GM12864 (cell line): ENCODE measurements at regions not wholly inside any gene's neighbourhood (a gene's known extent, or its start where the extent isn't known, plus 50 kb on each side); places are given as distances from the start of the nearest gene placed in this dataset.

ENCODE experiments used
- DNase-seq: peaks from one replicate; pipeline ENCODE4 v3.0.0-alpha.2; 2011; ENCODE audit warnings: low read depth
- H3K4me3 ChIP-seq: 2 replicates; pipeline ENCODE4 v1.5.1; 2011; ENCODE audit warnings: mild to moderate bottlenecking, low read depth, low read length, control low read depth
- TF ChIP-seq, protein P1 (sequence below): IDR thresholded peaks from 2 replicates; pipeline ENCODE4 v1.5.1; 2011; ENCODE audit warnings: low read depth, mild to moderate bottlenecking, moderate library complexity, low read length, control low read depth, inconsistent platforms; ENCODE audit errors: missing control alignments

DNA sequence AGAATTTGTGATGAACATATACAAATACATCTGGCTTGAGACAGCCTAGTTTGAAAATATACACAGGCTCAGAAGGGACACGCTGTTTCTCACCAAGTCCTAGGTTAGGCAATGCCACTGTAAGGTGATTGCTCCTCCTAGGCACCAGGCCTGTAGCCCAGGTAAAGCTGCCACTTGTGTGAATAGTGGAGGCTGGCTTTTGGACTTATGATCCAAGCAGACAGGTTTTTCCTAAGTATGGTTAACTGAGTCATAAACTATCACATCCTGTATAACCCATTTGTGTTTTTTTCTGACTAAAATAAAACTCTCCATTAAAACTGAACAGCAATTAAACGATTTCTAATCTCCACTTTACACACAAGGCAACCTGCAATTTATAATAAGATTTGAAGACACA is 81.0 kb downstream of the SEMA4F start:
- TF ChIP-seq, protein P1, sequence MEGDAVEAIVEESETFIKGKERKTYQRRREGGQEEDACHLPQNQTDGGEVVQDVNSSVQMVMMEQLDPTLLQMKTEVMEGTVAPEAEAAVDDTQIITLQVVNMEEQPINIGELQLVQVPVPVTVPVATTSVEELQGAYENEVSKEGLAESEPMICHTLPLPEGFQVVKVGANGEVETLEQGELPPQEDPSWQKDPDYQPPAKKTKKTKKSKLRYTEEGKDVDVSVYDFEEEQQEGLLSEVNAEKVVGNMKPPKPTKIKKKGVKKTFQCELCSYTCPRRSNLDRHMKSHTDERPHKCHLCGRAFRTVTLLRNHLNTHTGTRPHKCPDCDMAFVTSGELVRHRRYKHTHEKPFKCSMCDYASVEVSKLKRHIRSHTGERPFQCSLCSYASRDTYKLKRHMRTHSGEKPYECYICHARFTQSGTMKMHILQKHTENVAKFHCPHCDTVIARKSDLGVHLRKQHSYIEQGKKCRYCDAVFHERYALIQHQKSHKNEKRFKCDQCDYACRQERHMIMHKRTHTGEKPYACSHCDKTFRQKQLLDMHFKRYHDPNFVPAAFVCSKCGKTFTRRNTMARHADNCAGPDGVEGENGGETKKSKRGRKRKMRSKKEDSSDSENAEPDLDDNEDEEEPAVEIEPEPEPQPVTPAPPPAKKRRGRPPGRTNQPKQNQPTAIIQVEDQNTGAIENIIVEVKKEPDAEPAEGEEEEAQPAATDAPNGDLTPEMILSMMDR, result no peak
- no peak overlapping the region for H3K4me3 ChIP-seq
- DNase-seq, result no peak

DNA sequence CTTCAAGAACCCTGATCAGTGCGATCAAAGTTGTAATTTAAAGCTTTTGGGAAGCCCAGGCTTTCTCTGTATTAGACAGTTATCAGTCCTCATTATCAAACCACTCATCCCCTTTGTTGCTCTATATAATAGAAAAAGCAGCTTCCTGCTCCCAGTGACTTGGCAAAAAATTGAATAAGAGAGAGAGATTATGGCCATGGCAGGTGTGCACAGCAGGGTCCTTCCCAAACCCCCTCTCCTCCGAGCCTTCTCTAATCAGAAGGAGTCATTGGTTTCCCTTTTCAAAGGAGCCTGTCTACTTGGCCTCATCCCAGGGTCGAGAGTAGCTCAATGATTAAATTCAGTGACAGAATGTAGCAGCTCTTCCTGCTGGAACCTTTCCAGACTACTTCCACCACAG is 81.5 kb downstream of the SEMA4F start:
- no peak overlapping the region for H3K4me3 ChIP-seq
- TF ChIP-seq, protein P1, result no peak
- DNase-seq, result no peak

DNA sequence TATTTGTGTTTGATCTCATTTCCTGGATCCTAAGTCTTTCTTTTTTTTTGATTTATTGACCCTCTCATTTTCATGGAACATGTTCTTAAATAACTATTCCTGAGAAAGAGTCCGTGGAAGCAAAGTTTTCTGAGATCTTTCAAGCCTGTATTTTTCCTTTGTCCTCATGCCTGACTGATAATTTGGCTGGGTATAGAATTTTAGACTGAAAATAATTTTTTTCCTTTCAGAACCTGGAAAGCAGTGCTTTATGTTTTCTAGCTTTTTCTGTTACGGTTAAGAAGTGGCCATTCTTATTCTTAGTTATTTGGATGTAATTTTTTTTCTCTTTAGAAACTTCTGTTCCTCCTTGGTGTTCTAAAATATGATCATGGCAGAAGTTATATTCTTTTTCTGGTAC is 82.5 kb downstream of the SEMA4F start:
- TF ChIP-seq, protein P1, result no peak
- no peak for DNase-seq
- no peak overlapping the region for H3K4me3 ChIP-seq

DNA sequence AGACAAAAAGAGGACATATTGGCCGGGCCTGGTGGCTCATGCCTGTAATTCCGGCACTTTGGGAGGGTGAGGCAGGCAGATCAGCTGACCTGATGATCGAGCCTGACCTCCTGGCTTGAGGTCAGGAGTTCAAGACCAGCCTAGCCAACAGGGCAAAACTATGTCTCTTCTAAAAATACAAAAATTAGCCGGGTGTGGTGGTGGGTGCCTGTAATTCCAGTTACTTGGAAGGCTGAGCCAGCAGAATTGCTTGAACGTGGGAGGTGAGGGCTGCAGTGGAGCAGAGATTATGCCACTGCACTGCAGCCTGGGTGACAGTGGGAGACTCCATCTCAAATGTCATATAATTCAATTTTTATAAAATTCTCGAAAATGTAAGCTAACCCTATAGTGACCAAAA is 84.5 kb downstream of the SEMA4F start:
- no peak for DNase-seq
- H3K4me3 ChIP-seq, result no peak overlapping the region
- TF ChIP-seq, protein P1, result no peak

DNA sequence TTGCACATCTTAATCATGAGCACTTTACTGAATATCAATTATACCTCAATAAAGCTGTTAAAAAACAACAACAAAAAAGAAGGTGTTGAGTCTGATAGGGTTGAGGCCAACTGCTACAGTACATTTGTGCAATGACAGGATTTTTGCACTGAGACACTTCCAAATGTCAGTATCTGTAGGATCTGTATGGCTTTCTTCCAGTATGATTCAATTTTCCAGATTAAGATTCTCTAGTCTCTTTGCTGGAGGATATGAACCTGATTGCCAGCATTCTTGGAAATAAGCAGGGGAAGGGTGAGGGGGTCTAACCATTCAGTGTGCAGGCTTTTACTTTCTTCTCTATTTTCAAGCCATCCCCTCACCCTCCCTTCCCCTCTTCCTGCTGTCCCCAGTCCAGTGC is 85.1 kb downstream of the SEMA4F start:
- no peak for DNase-seq
- TF ChIP-seq, protein P1, result no peak
- H3K4me3 ChIP-seq, result no peak overlapping the region

DNA sequence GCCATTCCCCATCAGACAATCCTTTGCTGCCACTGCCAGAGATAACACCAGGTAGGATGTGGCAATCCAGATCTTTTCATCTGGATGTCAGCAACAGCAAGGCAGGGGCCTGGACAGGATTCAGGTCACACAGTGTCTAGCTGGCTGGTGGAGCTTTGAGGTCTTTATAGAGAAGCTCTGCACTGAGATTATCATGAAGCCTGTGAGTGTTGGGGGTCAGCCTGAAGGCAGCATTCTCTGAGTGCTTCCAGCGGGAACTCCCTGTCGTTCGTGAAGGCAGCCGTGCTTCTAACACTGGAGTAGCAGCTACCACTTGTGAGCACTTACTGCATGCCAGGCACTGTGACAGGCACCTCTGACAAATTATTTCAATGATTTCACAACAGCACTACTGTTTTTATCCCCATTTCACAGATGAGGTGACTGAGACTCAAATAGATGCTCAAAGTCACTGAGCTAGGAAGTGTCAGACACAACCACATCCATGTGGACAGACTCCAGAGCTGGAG is 85.7 kb downstream of the SEMA4F start:
- no peak overlapping the region for H3K4me3 ChIP-seq
- DNase-seq, result no peak
- TF ChIP-seq, protein P1, result no peak

DNA sequence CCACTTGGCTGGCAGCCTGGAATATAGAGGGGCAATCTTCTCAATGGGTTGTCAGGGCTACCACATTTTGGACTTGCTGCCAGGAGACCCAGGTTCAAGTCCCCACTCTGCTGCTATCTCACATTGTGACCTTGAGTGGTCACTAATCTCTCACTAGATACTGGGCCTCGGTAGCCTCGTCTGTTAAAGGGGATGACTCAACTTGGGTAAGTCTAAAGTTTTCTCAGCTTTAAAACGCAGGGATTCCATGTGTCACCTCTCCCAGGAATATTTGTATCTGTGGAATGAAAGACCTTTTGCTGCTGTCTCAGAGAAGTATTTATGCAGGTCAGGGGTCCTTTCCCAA is 86.3 kb downstream of the SEMA4F start:
- TF ChIP-seq, protein P1, result no peak
- H3K4me3 ChIP-seq, result no peak overlapping the region

More for the DNA sequence above, 86.3 kb downstream of the SEMA4F start:
- no peak for DNase-seq
